Endothelial cell (in vitro differentiated cells): ENCODE measurements at regions not wholly inside any gene's neighbourhood (a gene's known extent, or its start where the extent isn't known, plus 50 kb on each side); places are given as distances from the start of the nearest gene placed in this dataset.

Experiments
- DNase-seq: peaks from one replicate; pipeline ENCODE4 v3.0.0; 2021; ENCODE audit warnings: low spot score
- H3K27ac Mint-ChIP-seq: one replicate; pipeline ENCODE4 v1.8.0; 2021; ENCODE audit warnings: mixed read lengths, inconsistent platforms; ENCODE audit not compliant: unreplicated experiment
- H3K27me3 Mint-ChIP-seq: one replicate; pipeline ENCODE4 v1.8.0; 2021; ENCODE audit warnings: mild to moderate bottlenecking, moderate library complexity, mixed read lengths, inconsistent platforms; ENCODE audit not compliant: unreplicated experiment
- H3K36me3 Mint-ChIP-seq: one replicate; pipeline ENCODE4 v1.8.0; 2021; ENCODE audit warnings: mild to moderate bottlenecking, low read depth, mixed read lengths, inconsistent platforms; ENCODE audit not compliant: unreplicated experiment
- H3K4me1 Mint-ChIP-seq: one replicate; pipeline ENCODE4 v1.8.0; 2021; ENCODE audit warnings: mild to moderate bottlenecking, mixed read lengths, inconsistent platforms; ENCODE audit not compliant: unreplicated experiment
- H3K4me3 Mint-ChIP-seq: one replicate; pipeline ENCODE4 v1.8.0; 2021; ENCODE audit warnings: mild to moderate bottlenecking, mixed read lengths, inconsistent platforms; ENCODE audit not compliant: unreplicated experiment
- H3K9me3 Mint-ChIP-seq: one replicate; pipeline ENCODE4 v1.8.0; 2021; ENCODE audit warnings: mixed read lengths, inconsistent platforms; ENCODE audit not compliant: unreplicated experiment
- CTCF ChIP-seq: fragments of 200-600 bp; sonication (generic); IDR thresholded peaks from one replicate; pipeline ENCODE4 v1.5.0; 2021; ENCODE audit warnings: antibody characterized with exemption; ENCODE audit not compliant: unreplicated experiment

DNA sequence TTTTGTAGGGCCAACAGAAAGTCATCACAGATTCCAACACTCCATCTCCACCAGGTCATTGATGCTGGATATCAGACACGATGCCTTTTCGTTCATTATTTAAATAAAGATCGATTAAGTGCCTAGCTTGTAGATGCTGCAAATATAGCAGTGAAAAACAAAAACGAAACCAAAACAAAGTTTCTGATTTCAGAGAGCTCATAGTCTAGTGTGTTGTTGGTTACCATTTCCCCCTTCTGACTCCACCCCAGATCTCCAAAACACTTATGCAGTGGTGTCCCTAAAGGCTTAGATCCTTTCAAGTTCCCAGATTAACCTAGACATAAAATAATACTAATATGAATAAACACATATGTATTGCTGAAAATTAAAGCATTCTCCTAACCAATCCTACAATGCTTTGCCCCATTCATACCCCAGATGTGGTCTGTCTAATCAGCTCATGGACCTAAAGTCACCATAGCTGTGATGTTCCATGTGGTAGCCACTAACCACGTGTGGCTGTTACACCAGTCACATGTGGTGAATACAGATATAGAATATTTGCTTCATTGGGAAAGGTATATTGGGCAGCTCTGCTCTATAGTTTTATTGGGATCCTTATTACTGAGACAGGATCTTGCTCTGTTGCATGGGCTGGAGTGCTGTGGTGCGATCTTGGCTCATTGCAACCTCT lies 787.2 kb downstream of the TDRD15 start:
- DNase-seq: no peak
- no peak for TF ChIP-seq CTCF
- Mint-ChIP-seq H3K4me1 (no peaks in the 10 kb centered on the region), H3K27ac (no peak overlapping the region), H3K27me3 (no peaks in the 10 kb centered on the region), H3K36me3 (no peaks in the 10 kb centered on the region), H3K9me3 (no peaks in the 10 kb centered on the region), H3K4me3 (no peak overlapping the region)

- no peaks in the 10 kb centered on the region for H3K36me3 Mint-ChIP-seq
- no peaks in the 10 kb centered on the region for H3K9me3 Mint-ChIP-seq
- no peak overlapping the region for H3K27ac Mint-ChIP-seq
- no peak for TF ChIP-seq CTCF
- no peak overlapping the region for H3K4me3 Mint-ChIP-seq
- H3K4me1 Mint-ChIP-seq: no peaks in the 10 kb centered on the region
- H3K27me3 Mint-ChIP-seq: no peaks in the 10 kb centered on the region
- no peak for DNase-seq
Measured at GRCh38 chr2:21912405-21912804, 788.6 kb downstream of the TDRD15 start.

- Mint-ChIP-seq H3K27ac (no peak overlapping the region), H3K4me1 (no peaks in the 10 kb centered on the region), H3K27me3 (no peaks in the 10 kb centered on the region), H3K4me3 (no peak overlapping the region), H3K9me3 (no peaks in the 10 kb centered on the region), H3K36me3 (no peaks in the 10 kb centered on the region)
- no peak for DNase-seq
- no peak for TF ChIP-seq CTCF
Measured at GRCh38 chr2:21915201-21915600, 791.4 kb downstream of the TDRD15 start.

DNA sequence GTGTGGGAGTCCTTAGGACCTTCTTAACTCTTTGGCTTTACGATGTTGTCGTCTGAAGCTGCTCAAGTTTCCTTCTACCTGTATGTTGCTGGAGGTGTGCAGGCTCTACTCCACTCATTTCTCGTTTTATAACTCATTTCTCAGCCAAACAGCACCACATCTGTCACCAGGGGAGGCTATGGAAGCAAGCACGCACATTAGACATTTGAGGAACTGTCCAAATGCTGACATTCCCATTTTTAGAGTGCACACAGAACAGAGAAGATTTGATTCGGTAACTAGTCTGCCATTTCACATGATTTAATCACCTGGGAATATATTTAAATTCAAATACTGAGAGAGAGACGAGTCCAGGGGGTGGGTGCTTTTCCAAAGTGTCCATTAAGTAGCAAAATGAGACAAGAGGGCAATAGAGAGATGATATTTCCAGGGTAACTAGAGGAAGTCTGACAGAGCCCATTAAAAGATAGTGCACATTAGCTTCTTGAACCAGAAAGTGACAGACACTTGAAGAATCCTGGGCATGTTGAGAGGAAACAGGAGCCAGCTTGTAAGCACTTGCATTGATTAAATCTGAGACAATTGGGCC lies 793.3 kb downstream of the TDRD15 start:
- H3K9me3 Mint-ChIP-seq: no peaks in the 10 kb centered on the region
- TF ChIP-seq CTCF: no peak
- no peak for DNase-seq
- no peak overlapping the region for H3K27ac Mint-ChIP-seq
- H3K4me3 Mint-ChIP-seq: no peak overlapping the region
- H3K36me3 Mint-ChIP-seq: no peaks in the 10 kb centered on the region
- H3K4me1 Mint-ChIP-seq: no peaks in the 10 kb centered on the region
- no peaks in the 10 kb centered on the region for H3K27me3 Mint-ChIP-seq

- Mint-ChIP-seq H3K27me3 (no peaks in the 10 kb centered on the region), H3K36me3 (no peaks in the 10 kb centered on the region), H3K4me3 (no peak overlapping the region), H3K27ac (no peak overlapping the region), H3K4me1 (no peaks in the 10 kb centered on the region), H3K9me3 (no peaks in the 10 kb centered on the region)
- TF ChIP-seq CTCF: no peak
- no peak for DNase-seq
Measured at GRCh38 chr2:21920721-21921120, 797.0 kb downstream of the TDRD15 start.
